ENCODE measurements at regions not wholly inside any gene's neighbourhood (a gene's known extent, or its start where the extent isn't known, plus 50 kb on each side); places are given as distances from the start of the nearest gene placed in this dataset.

- TF ChIP-seq CTCF (IDR thresholded peaks at IDR 0.05) (no peak), POLR2AphosphoS5 (IDR thresholded peaks at IDR 0.05) (no peak), POLR2A (IDR thresholded peaks at IDR 0.05) (no peak)
Measured at GRCh38 chr17:73707358-73707757, 63.1 kb upstream of the SDK2 start.
